HUDEP-2 (cell line): ENCODE measurements at regions not wholly inside any gene's neighbourhood (a gene's known extent, or its start where the extent isn't known, plus 50 kb on each side); places are given as distances from the start of the nearest gene placed in this dataset.

ENCODE experiments used
- DNase-seq, 76 experiments: peaks; one replicate each; lab custom pipeline; 2025; ENCODE audit not compliant: unreplicated experiment in 76 of 76; lab: John Stamatoyannopoulos, UW

GRCh38 chr22:48682504-48682903, 1145.2 kb downstream of the BRD1 start:
- DNase-seq: no peak

GRCh38 chr22:48680601-48681000, 1147.1 kb downstream of the BRD1 start:
- DNase-seq: no peak

GRCh38 chr22:48679656-48680555, 1147.8 kb downstream of the BRD1 start:
- DNase-seq: no peak

- no peak for DNase-seq
These were observed 1149.2 kb downstream of the BRD1 start for GRCh38 chr22:48678171-48679135.

- no peak for DNase-seq
These were observed 1150.1 kb downstream of the BRD1 start for GRCh38 chr22:48677621-48678020.

- DNase-seq: no peak
These were observed 1150.5 kb downstream of the BRD1 start for GRCh38 chr22:48677168-48677520.

- no peak for DNase-seq
These were observed 1151.2 kb downstream of the BRD1 start for GRCh38 chr22:48676266-48677167.

- DNase-seq: no peak
These were observed 1151.9 kb downstream of the BRD1 start for GRCh38 chr22:48675830-48676145.

GRCh38 chr22:48675141-48675829, 1152.4 kb downstream of the BRD1 start:
- no peak for DNase-seq

- no peak for DNase-seq
These were observed 1153.7 kb downstream of the BRD1 start for GRCh38 chr22:48673806-48674500.

GRCh38 chr22:48672387-48672786, 1155.3 kb downstream of the BRD1 start:
- DNase-seq: no peak

GRCh38 chr22:48670731-48671130, 1156.9 kb downstream of the BRD1 start:
- DNase-seq: no peak

GRCh38 chr22:48669986-48670716, 1157.5 kb downstream of the BRD1 start:
- DNase-seq: no peak

GRCh38 chr22:48669226-48669625, 1158.4 kb downstream of the BRD1 start:
- DNase-seq: no peak

GRCh38 chr22:48667289-48667688, 1160.4 kb downstream of the BRD1 start:
- no peak for DNase-seq

- no peak for DNase-seq
These were observed 1161.1 kb downstream of the BRD1 start for GRCh38 chr22:48666620-48667019.

GRCh38 chr22:48665311-48665995, 1162.2 kb downstream of the BRD1 start:
- DNase-seq: no peak

- no peak for DNase-seq
These were observed 1163.1 kb downstream of the BRD1 start for GRCh38 chr22:48664586-48664985.
